ENCODE measurements at regions not wholly inside any gene's neighbourhood (a gene's known extent, or its start where the extent isn't known, plus 50 kb on each side); places are given as distances from the start of the nearest gene placed in this dataset.

- no peak for TF ChIP-seq BACH2 (CRISPR knock-in tag; IDR thresholded peaks at IDR 0.05; ENCODE audit: borderline replicate concordance)
- TF ChIP-seq SNAI2 (CRISPR knock-in tag; IDR thresholded peaks at IDR 0.05) = no peak
- no peak for TF ChIP-seq CSDC2 (CRISPR knock-in tag; IDR thresholded peaks at IDR 0.05)
- TF ChIP-seq GLIS3 (CRISPR knock-in tag; IDR thresholded peaks at IDR 0.05) = 0 out of 2 replicates have a peak, but pooled peaks have one; percentile 34
- TF ChIP-seq ZFP30 (CRISPR knock-in tag; IDR thresholded peaks at IDR 0.05) = no peak
Observed at GRCh38 chr2:241935314-241935713, 65.8 kb downstream of the RTP5 start.

Data from SK-N-SH treated with all-trans-retinoic acid at 6 μM for 48 hours (cell line).